Gastroesophageal sphincter (tissue), 4 donors: ENCODE measurements at regions not wholly inside any gene's neighbourhood (a gene's known extent, or its start where the extent isn't known, plus 50 kb on each side); places are given as distances from the start of the nearest gene placed in this dataset.

Experiments
- ATAC-seq: fragments of 150-250 bp; one replicate; pipeline ENCODE4 v1.9.1; 2016; ENCODE audit warnings: mild to moderate bottlenecking, moderate library complexity
- H3K27ac ChIP-seq, 4 donors: fragments of 200-600 bp; sonication (generic) in 3 of 4; 1 replicate in 3 of 4; 2 replicates in 1 of 4; pipeline ENCODE4 v1.5.1; 2016 to 2019
- H3K27me3 ChIP-seq: fragments of 200-600 bp; sonication (generic); one replicate; pipeline ENCODE4 v1.5.1; 2019
- H3K36me3 ChIP-seq, 2 donors: fragments of 200-600 bp; sonication (generic); one replicate each; pipeline ENCODE4 v1.5.1; 2019; ENCODE audit warnings: control low read depth in 1 of 2
- H3K4me1 ChIP-seq, 3 donors: fragments of 200-600 bp; sonication (generic); 1 replicate in 2 of 3; 2 replicates in 1 of 3; pipeline ENCODE4 v1.5.1; 2016 to 2019; ENCODE audit warnings: control low read depth in 2 of 3
- H3K4me3 ChIP-seq, 2 donors: fragments of 200-600 bp; sonication (generic); one replicate each; pipeline ENCODE4 v1.5.1; 2019; ENCODE audit warnings: mild to moderate bottlenecking in 1 of 2, moderate library complexity in 1 of 2
- H3K9me3 ChIP-seq, 3 donors: fragments of 200-600 bp; sonication (generic); one replicate each; pipeline ENCODE4 v1.5.1; 2017 to 2019; ENCODE audit warnings: control low read depth in 2 of 3
- CTCF ChIP-seq, 4 experiments: fragments of 200-600 bp in 2 of 4; fragments of 450-650 bp in 2 of 4; sonication (generic) in 1 of 4; IDR thresholded peaks; one replicate each; pipeline ENCODE4 v1.5.1; 2017 to 2019; ENCODE audit warnings: antibody characterized with exemption in 4 of 4, mild to moderate bottlenecking in 2 of 4, moderate library complexity in 2 of 4
- EP300 ChIP-seq: sonication (generic); formaldehyde crosslinking; IDR thresholded peaks from one replicate; pipeline ENCODE4 v1.6.1; 2017; ENCODE audit warnings: antibody characterized with exemption, mild to moderate bottlenecking
- POLR2A ChIP-seq, 2 donors: fragments of 450-650 bp; IDR thresholded peaks; one replicate each; pipeline ENCODE4 v1.6.1; 2017; ENCODE audit warnings: antibody characterized with exemption in 2 of 2, mild to moderate bottlenecking in 2 of 2, moderate library complexity in 1 of 2
- POLR2AphosphoS5 ChIP-seq: sonication (generic); formaldehyde crosslinking; IDR thresholded peaks from one replicate; pipeline ENCODE4 v1.6.1; 2017; ENCODE audit warnings: antibody characterized with exemption
- WGBS, 2 donors: methylation state at CpG; one replicate each; pipeline ENCODE4 v1.1.5; 2018; ENCODE audit warnings: low coverage in 1 of 2; 5-methylcytosine and 5-hydroxymethylcytosine counted together

- Histone ChIP-seq H3K9me3 (no peaks in the 10 kb centered on the region), H3K4me1 (no peaks in the 10 kb centered on the region), H3K36me3 (no peaks in the 10 kb centered on the region), H3K27me3 (peaks cover 8% of the 10 kb centered on the region), H3K4me3 (no peak overlapping the region), H3K27ac (no peak overlapping the region)
- TF ChIP-seq EP300 = no peak
- no peak for ATAC-seq
- 50% methylated on average over 4 of the region's 6 CpGs; no CpG with 5 or more reads in 1 of the 2 donors for WGBS, 2 donors
Observed at GRCh38 chr16:48852458-48852857, 242.5 kb upstream of the N4BP1 start.

GRCh38 chr16:48850097-48850770, 240.3 kb upstream of the N4BP1 start:
- TF ChIP-seq POLR2A (IDR thresholded peaks at IDR 0.05) (no peak), EP300 (no peak), CTCF (IDR thresholded peaks at IDR 0.05) (no peak), POLR2AphosphoS5 (no peak)
- H3K36me3 ChIP-seq = no peaks in the 10 kb centered on the region
- 60 to 83% methylated on average over 1 to 5 of the region's 7 CpGs for WGBS, 2 donors

GRCh38 chr16:48846277-48846676, 236.3 kb upstream of the N4BP1 start:
- no peak for ATAC-seq
- WGBS, 2 donors = 69 to 83% methylated on average over 2 of the region's 2 CpGs

More at GRCh38 chr16:48850097-48850770, 240.3 kb upstream of the N4BP1 start:
- Histone ChIP-seq H3K9me3 (no peaks in the 10 kb centered on the region), H3K27ac (no peak overlapping the region), H3K4me1 (no peaks in the 10 kb centered on the region), H3K27me3 (peaks cover 8% of the 10 kb centered on the region), H3K4me3 (no peak overlapping the region)
- ATAC-seq = no peak

GRCh38 chr16:48845261-48845660, 235.3 kb upstream of the N4BP1 start:
- H3K4me1 ChIP-seq = no peaks in the 10 kb centered on the region
- no peak for ATAC-seq
- H3K4me3 ChIP-seq = no peak overlapping the region
- WGBS, 2 donors = 21 to 37% methylated on average over 2 of the region's 2 CpGs
- no peaks in the 10 kb centered on the region for H3K9me3 ChIP-seq
- no peaks in the 10 kb centered on the region for H3K27me3 ChIP-seq
- TF ChIP-seq POLR2AphosphoS5 (no peak), EP300 (no peak), POLR2A (IDR thresholded peaks at IDR 0.05) (no peak), CTCF (IDR thresholded peaks at IDR 0.05) (no peak)
- no peak overlapping the region for H3K27ac ChIP-seq
- H3K36me3 ChIP-seq = no peaks in the 10 kb centered on the region

More at GRCh38 chr16:48846277-48846676, 236.3 kb upstream of the N4BP1 start:
- TF ChIP-seq EP300 = no peak
- TF ChIP-seq POLR2AphosphoS5 = no peak
- no peak for TF ChIP-seq CTCF (IDR thresholded peaks at IDR 0.05)
- no peak for TF ChIP-seq POLR2A (IDR thresholded peaks at IDR 0.05)
- Histone ChIP-seq H3K9me3 (no peaks in the 10 kb centered on the region), H3K4me3 (no peak overlapping the region), H3K36me3 (no peaks in the 10 kb centered on the region), H3K4me1 (no peaks in the 10 kb centered on the region), H3K27ac (no peak overlapping the region), H3K27me3 (no peaks in the 10 kb centered on the region)

- Histone ChIP-seq H3K4me1 (no peaks in the 10 kb centered on the region), H3K27ac (no peak overlapping the region), H3K4me3 (no peak overlapping the region), H3K36me3 (no peaks in the 10 kb centered on the region), H3K9me3 (no peaks in the 10 kb centered on the region), H3K27me3 (no peaks in the 10 kb centered on the region)
- 71 to 88% methylated on average over 1 of the region's 1 CpG for WGBS, 2 donors
- TF ChIP-seq EP300 (no peak), POLR2A (IDR thresholded peaks at IDR 0.05) (no peak), CTCF (IDR thresholded peaks at IDR 0.05) (no peak), POLR2AphosphoS5 (no peak)
- ATAC-seq = no peak
Observed at GRCh38 chr16:48838349-48838748, 228.4 kb upstream of the N4BP1 start.
